Gastroesophageal sphincter (tissue), 4 donors: ENCODE measurements at regions not wholly inside any gene's neighbourhood (a gene's known extent, or its start where the extent isn't known, plus 50 kb on each side); places are given as distances from the start of the nearest gene placed in this dataset.

Source experiments
- ATAC-seq: fragments of 150-250 bp; one replicate; pipeline ENCODE4 v1.9.1; 2016; ENCODE audit warnings: mild to moderate bottlenecking, moderate library complexity
- H3K27ac ChIP-seq, 4 donors: fragments of 200-600 bp; sonication (generic) in 3 of 4; 1 replicate in 3 of 4; 2 replicates in 1 of 4; pipeline ENCODE4 v1.5.1; 2016 to 2019
- H3K27me3 ChIP-seq: fragments of 200-600 bp; sonication (generic); one replicate; pipeline ENCODE4 v1.5.1; 2019
- H3K36me3 ChIP-seq, 2 donors: fragments of 200-600 bp; sonication (generic); one replicate each; pipeline ENCODE4 v1.5.1; 2019; ENCODE audit warnings: control low read depth in 1 of 2
- H3K4me1 ChIP-seq, 3 donors: fragments of 200-600 bp; sonication (generic); 1 replicate in 2 of 3; 2 replicates in 1 of 3; pipeline ENCODE4 v1.5.1; 2016 to 2019; ENCODE audit warnings: control low read depth in 2 of 3
- H3K4me3 ChIP-seq, 2 donors: fragments of 200-600 bp; sonication (generic); one replicate each; pipeline ENCODE4 v1.5.1; 2019; ENCODE audit warnings: mild to moderate bottlenecking in 1 of 2, moderate library complexity in 1 of 2
- H3K9me3 ChIP-seq, 3 donors: fragments of 200-600 bp; sonication (generic); one replicate each; pipeline ENCODE4 v1.5.1; 2017 to 2019; ENCODE audit warnings: control low read depth in 2 of 3
- EP300 ChIP-seq: sonication (generic); formaldehyde crosslinking; IDR thresholded peaks from one replicate; pipeline ENCODE4 v1.6.1; 2017; ENCODE audit warnings: antibody characterized with exemption, mild to moderate bottlenecking
- POLR2A ChIP-seq, 2 donors: fragments of 450-650 bp; IDR thresholded peaks; one replicate each; pipeline ENCODE4 v1.6.1; 2017; ENCODE audit warnings: antibody characterized with exemption in 2 of 2, mild to moderate bottlenecking in 2 of 2, moderate library complexity in 1 of 2
- POLR2AphosphoS5 ChIP-seq: sonication (generic); formaldehyde crosslinking; IDR thresholded peaks from one replicate; pipeline ENCODE4 v1.6.1; 2017; ENCODE audit warnings: antibody characterized with exemption
- WGBS, 2 donors: methylation state at CpG; one replicate each; pipeline ENCODE4 v1.1.5; 2018; ENCODE audit warnings: low coverage in 1 of 2; 5-methylcytosine and 5-hydroxymethylcytosine counted together
- TF ChIP-seq, protein P1 (sequence below), 4 experiments: fragments of 200-600 bp in 2 of 4; fragments of 450-650 bp in 2 of 4; sonication (generic) in 1 of 4; IDR thresholded peaks; one replicate each; pipeline ENCODE4 v1.5.1; 2017 to 2019; ENCODE audit warnings: antibody characterized with exemption in 4 of 4, mild to moderate bottlenecking in 2 of 4, moderate library complexity in 2 of 4

DNA sequence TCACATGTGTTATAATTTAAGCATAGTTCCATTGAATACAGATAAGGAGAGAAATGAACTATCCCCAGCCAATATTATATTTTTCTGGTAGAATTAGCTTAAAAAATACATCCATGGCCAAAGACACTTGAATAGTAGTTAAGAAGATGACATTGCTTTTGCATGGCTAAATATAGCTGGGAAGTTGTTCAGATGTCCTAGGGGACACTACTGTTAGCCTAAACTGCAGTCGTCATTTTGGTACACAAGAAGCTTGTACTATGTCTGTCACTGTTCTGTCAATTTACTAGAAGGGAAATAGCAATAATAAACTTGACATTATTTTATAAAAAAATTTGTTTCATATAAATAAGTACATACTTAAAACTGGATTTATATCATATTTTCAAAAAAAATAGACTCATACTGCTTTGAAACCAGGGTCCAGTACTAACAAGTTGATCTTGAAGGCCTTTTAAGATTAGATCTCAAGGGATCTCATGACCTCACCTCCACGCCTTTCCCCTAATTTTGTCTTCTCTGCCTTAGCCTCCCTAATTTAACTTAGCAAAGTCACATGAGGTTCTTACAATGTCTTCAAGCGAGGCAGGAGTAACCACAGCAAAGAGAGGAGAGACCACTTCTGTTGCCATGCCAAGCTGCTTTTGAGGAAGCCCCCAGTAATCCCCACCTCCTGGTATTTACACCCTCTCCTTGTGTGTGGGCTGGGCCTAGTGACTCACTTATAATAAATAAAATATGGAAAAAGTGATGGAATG is 81.0 kb downstream of the AVPR1A start:
- Histone ChIP-seq H3K27ac (no peak overlapping the region), H3K27me3 (no peaks in the 10 kb centered on the region), H3K36me3 (no peaks in the 10 kb centered on the region), H3K9me3 (no peaks in the 10 kb centered on the region), H3K4me3 (no peak overlapping the region), H3K4me1 (no peaks in the 10 kb centered on the region)
- no peak for ATAC-seq
- TF ChIP-seq, protein P1, sequence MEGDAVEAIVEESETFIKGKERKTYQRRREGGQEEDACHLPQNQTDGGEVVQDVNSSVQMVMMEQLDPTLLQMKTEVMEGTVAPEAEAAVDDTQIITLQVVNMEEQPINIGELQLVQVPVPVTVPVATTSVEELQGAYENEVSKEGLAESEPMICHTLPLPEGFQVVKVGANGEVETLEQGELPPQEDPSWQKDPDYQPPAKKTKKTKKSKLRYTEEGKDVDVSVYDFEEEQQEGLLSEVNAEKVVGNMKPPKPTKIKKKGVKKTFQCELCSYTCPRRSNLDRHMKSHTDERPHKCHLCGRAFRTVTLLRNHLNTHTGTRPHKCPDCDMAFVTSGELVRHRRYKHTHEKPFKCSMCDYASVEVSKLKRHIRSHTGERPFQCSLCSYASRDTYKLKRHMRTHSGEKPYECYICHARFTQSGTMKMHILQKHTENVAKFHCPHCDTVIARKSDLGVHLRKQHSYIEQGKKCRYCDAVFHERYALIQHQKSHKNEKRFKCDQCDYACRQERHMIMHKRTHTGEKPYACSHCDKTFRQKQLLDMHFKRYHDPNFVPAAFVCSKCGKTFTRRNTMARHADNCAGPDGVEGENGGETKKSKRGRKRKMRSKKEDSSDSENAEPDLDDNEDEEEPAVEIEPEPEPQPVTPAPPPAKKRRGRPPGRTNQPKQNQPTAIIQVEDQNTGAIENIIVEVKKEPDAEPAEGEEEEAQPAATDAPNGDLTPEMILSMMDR (IDR thresholded peaks at IDR 0.05): no peak
- TF ChIP-seq EP300: no peak
- no peak for TF ChIP-seq POLR2AphosphoS5
- no peak for TF ChIP-seq POLR2A (IDR thresholded peaks at IDR 0.05)
- 53 to 90% methylated on average over 2 to 3 of the region's 3 CpGs for WGBS, 2 donors

DNA sequence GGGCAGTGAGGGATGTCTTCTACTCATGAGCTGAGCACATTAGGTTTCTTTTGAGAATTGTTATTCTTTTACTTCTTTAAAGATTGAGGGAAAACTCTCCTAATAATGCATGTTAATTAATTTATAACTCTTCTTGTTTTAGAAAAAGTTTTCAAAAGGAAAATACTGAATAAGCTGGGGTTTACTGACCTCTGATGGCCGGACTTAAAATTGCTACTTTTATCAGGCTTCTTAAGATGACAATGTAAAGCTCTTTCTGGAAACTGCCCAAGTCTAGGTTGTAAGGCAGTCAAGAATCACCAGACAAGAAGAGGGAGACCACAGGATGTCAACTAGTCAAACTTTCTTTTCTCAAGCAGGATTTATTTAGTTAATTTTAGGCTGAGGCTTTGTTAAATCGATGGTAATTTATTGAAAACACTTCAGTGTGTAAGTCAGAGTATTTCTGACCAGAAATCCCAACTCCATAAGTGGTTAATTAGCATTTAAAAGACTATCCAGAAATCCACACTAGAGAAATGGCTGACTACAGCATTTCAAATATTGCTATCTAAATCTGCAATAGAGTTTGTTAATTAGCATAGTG is 82.1 kb downstream of the AVPR1A start:
- 7 to 16% methylated on average over 2 of the region's 2 CpGs for WGBS, 2 donors
- H3K9me3 ChIP-seq: no peaks in the 10 kb centered on the region
- TF ChIP-seq, protein P1 (IDR thresholded peaks at IDR 0.05): peak in 1 of 4 experiments; percentile 16
- no peak for TF ChIP-seq EP300
- TF ChIP-seq POLR2A (IDR thresholded peaks at IDR 0.05): no peak
- no peak overlapping the region for H3K4me3 ChIP-seq
- H3K27me3 ChIP-seq: no peaks in the 10 kb centered on the region
- H3K36me3 ChIP-seq: no peaks in the 10 kb centered on the region
- no peak overlapping the region for H3K27ac ChIP-seq
- ATAC-seq: no peak
- no peaks in the 10 kb centered on the region for H3K4me1 ChIP-seq

DNA sequence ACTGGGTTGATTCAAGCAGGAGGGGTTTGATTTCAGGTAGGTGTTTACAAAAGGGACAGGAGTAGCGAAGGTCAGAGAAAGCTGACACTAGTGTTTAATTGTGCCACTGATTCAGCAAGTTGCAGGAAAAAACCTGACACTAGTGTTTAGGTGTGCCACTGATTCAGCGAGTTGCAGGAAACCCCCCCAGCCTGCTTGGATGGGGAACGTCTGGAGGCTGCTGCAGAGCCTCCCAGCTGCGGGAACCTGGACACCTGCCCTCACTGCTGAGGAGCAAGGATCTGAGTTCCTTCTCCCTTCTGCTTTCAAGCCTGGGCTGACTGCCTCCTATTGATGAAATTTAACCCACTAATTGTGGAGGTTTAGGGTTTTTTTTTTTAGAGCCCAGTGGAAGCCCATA is 84.2 kb downstream of the AVPR1A start:
- TF ChIP-seq POLR2AphosphoS5: no peak
- TF ChIP-seq, protein P1 (IDR thresholded peaks at IDR 0.05): no peak
- Histone ChIP-seq H3K4me3 (no peak overlapping the region), H3K9me3 (no peaks in the 10 kb centered on the region), H3K4me1 (no peaks in the 10 kb centered on the region), H3K27ac (no peak overlapping the region), H3K27me3 (no peaks in the 10 kb centered on the region), H3K36me3 (no peaks in the 10 kb centered on the region)
- 28 to 49% methylated on average over 4 of the region's 4 CpGs for WGBS, 2 donors
- no peak for ATAC-seq

DNA sequence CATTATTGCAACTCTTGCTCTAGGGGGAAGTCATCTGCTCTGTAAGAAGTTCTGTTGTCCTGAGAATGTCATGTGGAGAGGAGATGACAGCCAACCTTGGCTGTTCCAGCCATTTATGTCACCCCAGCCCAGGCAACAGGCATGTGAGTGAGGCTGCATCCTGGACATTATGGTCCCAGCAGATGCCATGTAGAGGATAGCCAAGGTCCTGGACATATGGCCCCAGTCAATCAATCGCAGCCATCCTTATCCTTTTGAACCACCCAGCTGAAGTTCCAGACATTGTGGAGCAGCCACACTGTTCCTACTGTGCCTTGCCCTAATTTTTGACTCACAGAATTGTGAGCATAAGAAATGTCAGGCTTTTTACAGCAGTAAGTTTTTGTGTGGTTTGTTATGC is 84.9 kb downstream of the AVPR1A start:
- ATAC-seq: no peak
- 86 to 100% methylated on average over 1 of the region's 1 CpG for WGBS, 2 donors

More for the DNA sequence above, 84.9 kb downstream of the AVPR1A start:
- H3K4me1 ChIP-seq: no peaks in the 10 kb centered on the region
- no peaks in the 10 kb centered on the region for H3K9me3 ChIP-seq
- no peak overlapping the region for H3K27ac ChIP-seq
- H3K36me3 ChIP-seq: no peaks in the 10 kb centered on the region
- H3K27me3 ChIP-seq: no peaks in the 10 kb centered on the region
- no peak overlapping the region for H3K4me3 ChIP-seq
- TF ChIP-seq POLR2AphosphoS5: no peak
- TF ChIP-seq POLR2A (IDR thresholded peaks at IDR 0.05): no peak
- TF ChIP-seq, protein P1 (IDR thresholded peaks at IDR 0.05): no peak
- TF ChIP-seq EP300: no peak
